GM12878 (cell line): ENCODE measurements at regions not wholly inside any gene's neighbourhood (a gene's known extent, or its start where the extent isn't known, plus 50 kb on each side); places are given as distances from the start of the nearest gene placed in this dataset.

ENCODE experiments used
- ATAC-seq: fragments of 200-7000 bp; cut with Tn5 transposase; 3 replicates; pipeline ENCODE4 v1.9.1; 2020; ENCODE audit warnings: mild to moderate bottlenecking, moderate library complexity
- BruUV-seq: library from RNA; stranded (reverse); fragments of 400-500 nt; replicated peaks from 2 replicates; lab custom pipeline; 2021; lab: Mats Ljungman, UMichigan
- CTCF ChIA-PET: fragments of 300-600 bp; sonication (Branson Sonifier 250); formaldehyde crosslinking; extraction: SDS; loops from one replicate; lab custom pipeline; 2021; ENCODE audit warnings: inconsistent platforms; lab: Yijun Ruan, JAX
- POLR2A ChIA-PET: fragments of 350-600 bp; formaldehyde crosslinking; extraction: SDS; loops from one replicate; lab custom pipeline; 2021; ENCODE audit warnings: inconsistent platforms; lab: Charles Lee
- RAD21 ChIA-PET: fragments of 300-600 bp; sonication (Branson Sonifier 250); formaldehyde crosslinking; loops from one replicate; lab custom pipeline; 2023; ENCODE audit warnings: antibody characterized with exemption; ENCODE audit not compliant: unreplicated experiment; lab: Charles Lee
- SMC1A ChIA-PET: fragments of 300-600 bp; sonication (Branson Sonifier 250); formaldehyde crosslinking; loops from one replicate; lab custom pipeline; 2023; ENCODE audit not compliant: unreplicated experiment, uncharacterized antibody; lab: Charles Lee
- DNase-seq: peaks from one replicate; pipeline ENCODE4 v3.0.0-alpha.2; 2011; ENCODE audit warnings: low read depth, low spot score
- FAIRE-seq: peaks from 3 replicates; lab custom pipeline; 2011; peaks lifted over from hg19 to GRCh38; lab: Jason Lieb, UNC
- H2AFZ ChIP-seq: 2 replicates; pipeline ENCODE4 v1.6.0; 2011; ENCODE audit warnings: low read depth, low read length, control low read depth; ENCODE audit not compliant: control insufficient read depth
- H3K27ac ChIP-seq: 2 replicates; pipeline ENCODE4 v1.5.1; 2011; ENCODE audit warnings: control low read depth; ENCODE audit not compliant: control insufficient read depth, insufficient read depth
- H3K27me3 ChIP-seq, 2 experiments: replicated peaks in 1 of 2; 2 replicates each; pipeline versions ENCODE4 v1.6.0 to v1.6.1; 2011; ENCODE audit warnings: low read length in 1 of 2; ENCODE audit not compliant: control insufficient read depth in 2 of 2, insufficient read depth in 2 of 2
- H3K36me3 ChIP-seq, 2 experiments: 2 replicates each; pipeline ENCODE4 v1.5.1; 2011; ENCODE audit warnings: low read length in 1 of 2; ENCODE audit not compliant: control insufficient read depth in 2 of 2, insufficient read depth in 2 of 2
- H3K4me1 ChIP-seq: 2 replicates; pipeline ENCODE4 v1.6.1; 2011; ENCODE audit warnings: mild to moderate bottlenecking, low read length, moderate library complexity, mixed read lengths; ENCODE audit not compliant: control insufficient read depth, insufficient read depth
- H3K4me2 ChIP-seq: 2 replicates; pipeline ENCODE4 v1.6.0; 2011; ENCODE audit warnings: control low read depth; ENCODE audit not compliant: control insufficient read depth, insufficient read depth
- H3K4me3 ChIP-seq: fragments of 200-600 bp; sonication (generic); 2 replicates; pipeline ENCODE4 v1.5.1; 2016
- H3K79me2 ChIP-seq: 2 replicates; pipeline ENCODE4 v1.6.0; 2011; ENCODE audit warnings: low read length; ENCODE audit not compliant: control insufficient read depth, insufficient read depth
- H3K9ac ChIP-seq: 2 replicates; pipeline ENCODE4 v1.8.0; 2011; ENCODE audit warnings: low read length, control low read depth, mixed read lengths; ENCODE audit not compliant: control insufficient read depth, insufficient read depth
- H3K9me3 ChIP-seq: replicated peaks from 3 replicates; pipeline ENCODE4 v1.5.1; 2011; ENCODE audit warnings: mild to moderate bottlenecking, low read length; ENCODE audit not compliant: control insufficient read depth, insufficient read depth
- H4K20me1 ChIP-seq: 2 replicates; pipeline ENCODE4 v1.6.0; 2011; ENCODE audit not compliant: control insufficient read depth, insufficient read depth
- CBFB ChIP-seq: IDR thresholded peaks from 2 replicates; pipeline ENCODE4 v1.6.1; 2016; ENCODE audit warnings: antibody characterized with exemption, low read depth
- CHD2 ChIP-seq: IDR thresholded peaks from 2 replicates; pipeline ENCODE4 v1.6.1; 2011; ENCODE audit warnings: low read depth, low read length, improper control_type of control experiment, borderline replicate concordance
- GATAD2B ChIP-seq: fragments of 450-650 bp; conservative IDR thresholded peaks from 2 replicates; pipeline ENCODE4 v1.6.1; 2017; ENCODE audit warnings: low read depth, mild to moderate bottlenecking, moderate library complexity
- IKZF1 ChIP-seq: fragments of 450-650 bp; conservative IDR thresholded peaks from 2 replicates; pipeline ENCODE4 v1.6.1; 2017; ENCODE audit warnings: antibody characterized with exemption, mild to moderate bottlenecking
- LARP7 ChIP-seq: fragments of 450-650 bp; IDR thresholded peaks from 2 replicates; pipeline ENCODE4 v1.6.1; 2017; ENCODE audit warnings: mild to moderate bottlenecking
- PAX5 ChIP-seq: IDR thresholded peaks from 2 replicates; pipeline ENCODE4 v1.6.1; 2011; ENCODE audit warnings: low read depth, low read length, borderline replicate concordance
- SP1 ChIP-seq: IDR thresholded peaks from one replicate; pipeline ENCODE4 v1.6.1; 2011; ENCODE audit warnings: low read depth, low read length
- ZSCAN29 ChIP-seq: fragments of 450-650 bp; IDR thresholded peaks from 2 replicates; pipeline ENCODE4 v1.6.1; 2017; ENCODE audit warnings: mild to moderate bottlenecking, moderate library complexity
- WGBS: methylation state at CpG from one replicate; pipeline ENCODE4 v1.1.6; 2016; ENCODE audit warnings: low lambda C conversion rate; ENCODE audit not compliant: insufficient replicate concordance, insufficient coverage; ENCODE audit errors: missing lambda C conversion rate; 5-methylcytosine and 5-hydroxymethylcytosine counted together
- in situ Hi-C: fragments of 300-500 bp; cut with MboI; formaldehyde crosslinking; loops from 9 replicates; pipeline ENCODE4 v1.14.3; 2018; ENCODE audit warnings: mixed read lengths
- intact Hi-C: fragments of 100-400 bp; cut with micrococcal nuclease; formaldehyde crosslinking; loops from one replicate; pipeline ENCODE4 v1.14.2; 2022; ENCODE audit not compliant: unreplicated experiment
- TF ChIP-seq, protein P1 (sequence below): fragments of 450-650 bp; IDR thresholded peaks from 2 replicates; pipeline ENCODE4 v1.6.1; 2017; ENCODE audit warnings: mild to moderate bottlenecking, low read depth, inconsistent platforms; ENCODE audit not compliant: poor library complexity, severe bottlenecking
- TF ChIP-seq, protein P2 (sequence below): fragments of 450-650 bp; IDR thresholded peaks from 2 replicates; pipeline ENCODE4 v1.6.1; 2016; ENCODE audit warnings: mild to moderate bottlenecking

DNA sequence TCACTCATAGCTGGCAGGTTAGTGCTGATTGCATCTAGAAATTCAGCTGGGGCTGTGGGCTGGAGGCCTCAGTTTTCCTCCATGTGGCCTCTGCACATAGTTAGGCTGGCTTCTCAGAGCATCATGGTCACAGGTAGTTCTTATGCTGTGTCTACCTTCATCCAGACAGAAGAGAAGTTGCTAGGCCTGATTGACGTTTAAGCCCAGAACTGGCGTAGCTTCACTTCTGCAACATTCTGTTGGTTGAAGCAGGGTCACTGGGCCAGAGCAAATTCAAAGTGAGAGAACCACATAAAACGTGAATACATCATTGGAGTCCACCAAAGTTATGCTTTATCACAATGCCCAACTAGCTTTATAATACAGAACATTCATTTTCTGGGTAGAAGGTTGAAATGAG is 116.0 kb downstream of the SPP2 start (continued):
- TF ChIP-seq, protein P1, sequence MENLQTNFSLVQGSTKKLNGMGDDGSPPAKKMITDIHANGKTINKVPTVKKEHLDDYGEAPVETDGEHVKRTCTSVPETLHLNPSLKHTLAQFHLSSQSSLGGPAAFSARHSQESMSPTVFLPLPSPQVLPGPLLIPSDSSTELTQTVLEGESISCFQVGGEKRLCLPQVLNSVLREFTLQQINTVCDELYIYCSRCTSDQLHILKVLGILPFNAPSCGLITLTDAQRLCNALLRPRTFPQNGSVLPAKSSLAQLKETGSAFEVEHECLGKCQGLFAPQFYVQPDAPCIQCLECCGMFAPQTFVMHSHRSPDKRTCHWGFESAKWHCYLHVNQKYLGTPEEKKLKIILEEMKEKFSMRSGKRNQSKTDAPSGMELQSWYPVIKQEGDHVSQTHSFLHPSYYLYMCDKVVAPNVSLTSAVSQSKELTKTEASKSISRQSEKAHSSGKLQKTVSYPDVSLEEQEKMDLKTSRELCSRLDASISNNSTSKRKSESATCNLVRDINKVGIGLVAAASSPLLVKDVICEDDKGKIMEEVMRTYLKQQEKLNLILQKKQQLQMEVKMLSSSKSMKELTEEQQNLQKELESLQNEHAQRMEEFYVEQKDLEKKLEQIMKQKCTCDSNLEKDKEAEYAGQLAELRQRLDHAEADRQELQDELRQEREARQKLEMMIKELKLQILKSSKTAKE: no peak
- TF ChIP-seq CBFB: no peak

DNA sequence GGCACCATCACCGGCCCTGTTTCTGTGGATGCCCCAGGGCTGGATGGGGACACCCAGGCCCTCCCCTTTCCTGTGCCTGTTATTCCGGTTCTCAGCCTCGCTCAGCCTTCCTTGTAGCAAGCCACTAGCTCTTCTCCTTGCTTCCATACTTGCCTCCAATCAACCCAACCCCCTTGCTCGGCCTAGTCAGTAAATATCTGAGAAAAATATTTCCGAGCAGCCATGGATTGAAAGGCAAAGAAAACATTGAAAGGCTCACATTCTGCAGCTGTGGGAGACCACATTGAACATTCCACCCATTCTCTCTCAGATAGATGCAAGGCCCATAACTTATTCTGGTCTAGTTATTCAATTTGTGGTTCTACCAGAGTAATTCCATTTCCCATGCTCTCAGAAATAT is 114.9 kb downstream of the SPP2 start:
- no peak for DNase-seq
- BruUV-seq: no TSS peak
- ChIA-PET SMC1A (no interaction called here), RAD21 (no interaction called here), CTCF (no interaction called here), POLR2A (no interaction called here)
- no peak overlapping the region for H3K4me3 ChIP-seq
- no peaks in the 10 kb centered on the region for H3K4me1 ChIP-seq
- no peak for ATAC-seq
- H3K27ac ChIP-seq: no peak overlapping the region
- H2AFZ ChIP-seq: no peak overlapping the region
- H3K9ac ChIP-seq: no peak overlapping the region
- H3K36me3 ChIP-seq: no peaks in the 10 kb centered on the region
- in situ Hi-C loops: no loop called here
- 61% methylated on average over 4 of the region's 5 CpGs for WGBS
- no peaks in the 10 kb centered on the region for H3K9me3 ChIP-seq
- intact Hi-C loops: no loop called here
- H3K27me3 ChIP-seq: no peaks in the 10 kb centered on the region
- no peaks in the 10 kb centered on the region for H3K79me2 ChIP-seq
- TF ChIP-seq ZSCAN29 (no peak), IKZF1 (no peak), GATAD2B (no peak), LARP7 (no peak), PAX5 (no peak), SP1 (no peak), CHD2 (no peak)
- TF ChIP-seq, protein P2, sequence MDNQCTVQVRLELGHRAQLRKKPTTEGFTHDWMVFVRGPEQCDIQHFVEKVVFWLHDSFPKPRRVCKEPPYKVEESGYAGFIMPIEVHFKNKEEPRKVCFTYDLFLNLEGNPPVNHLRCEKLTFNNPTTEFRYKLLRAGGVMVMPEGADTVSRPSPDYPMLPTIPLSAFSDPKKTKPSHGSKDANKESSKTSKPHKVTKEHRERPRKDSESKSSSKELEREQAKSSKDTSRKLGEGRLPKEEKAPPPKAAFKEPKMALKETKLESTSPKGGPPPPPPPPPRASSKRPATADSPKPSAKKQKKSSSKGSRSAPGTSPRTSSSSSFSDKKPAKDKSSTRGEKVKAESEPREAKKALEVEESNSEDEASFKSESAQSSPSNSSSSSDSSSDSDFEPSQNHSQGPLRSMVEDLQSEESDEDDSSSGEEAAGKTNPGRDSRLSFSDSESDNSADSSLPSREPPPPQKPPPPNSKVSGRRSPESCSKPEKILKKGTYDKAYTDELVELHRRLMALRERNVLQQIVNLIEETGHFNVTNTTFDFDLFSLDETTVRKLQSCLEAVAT: no peak
- TF ChIP-seq, all 136 proteins: peak for 0
- H4K20me1 ChIP-seq: no peaks in the 10 kb centered on the region
- H3K4me2 ChIP-seq: no peak overlapping the region
- FAIRE-seq: no peak
